GM19455 (cell line): ENCODE measurements at regions not wholly inside any gene's neighbourhood (a gene's known extent, or its start where the extent isn't known, plus 50 kb on each side); places are given as distances from the start of the nearest gene placed in this dataset.

Source experiments
- ATAC-seq: cut with Tn5 transposase; IDR thresholded peaks from one replicate; pipeline ENCODE4 v1.9.1; 2021; ENCODE audit not compliant: unreplicated experiment

GRCh38 chr1:209429611-209430010 lies 153.9 kb upstream of the CAMK1G start:
- ATAC-seq = no peak

- no peak for ATAC-seq
Measured at GRCh38 chr1:209430107-209430506, 153.4 kb upstream of the CAMK1G start.

- ATAC-seq = no peak
Measured at GRCh38 chr1:209430821-209431259, 152.7 kb upstream of the CAMK1G start.

GRCh38 chr1:209431402-209431801 lies 152.1 kb upstream of the CAMK1G start:
- ATAC-seq = no peak

GRCh38 chr1:209431813-209432442 lies 151.6 kb upstream of the CAMK1G start:
- ATAC-seq = no peak

GRCh38 chr1:209432443-209432825 lies 151.1 kb upstream of the CAMK1G start:
- ATAC-seq = no peak

GRCh38 chr1:209433649-209434031 lies 149.9 kb upstream of the CAMK1G start:
- no peak for ATAC-seq

DNA sequence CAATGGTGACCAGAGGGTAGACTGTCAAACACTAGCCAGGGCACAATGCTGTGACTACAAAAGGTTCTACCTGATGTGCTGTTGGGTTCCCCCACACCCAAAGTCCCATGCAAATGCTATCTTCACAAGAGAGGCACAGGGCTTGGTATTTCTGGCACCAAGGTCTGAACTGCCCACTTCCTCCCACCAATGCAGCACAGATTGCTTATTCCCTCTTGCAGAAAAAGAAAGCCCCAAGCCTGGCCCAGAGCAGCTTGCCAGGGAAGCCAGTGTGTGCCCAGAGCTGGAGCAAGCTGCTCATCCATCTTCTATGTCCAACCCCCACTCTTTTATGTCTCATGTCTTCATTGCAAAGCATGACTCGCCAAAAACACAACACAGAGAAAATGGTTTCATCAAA lies 149.4 kb upstream of the CAMK1G start:
- no peak for ATAC-seq

DNA sequence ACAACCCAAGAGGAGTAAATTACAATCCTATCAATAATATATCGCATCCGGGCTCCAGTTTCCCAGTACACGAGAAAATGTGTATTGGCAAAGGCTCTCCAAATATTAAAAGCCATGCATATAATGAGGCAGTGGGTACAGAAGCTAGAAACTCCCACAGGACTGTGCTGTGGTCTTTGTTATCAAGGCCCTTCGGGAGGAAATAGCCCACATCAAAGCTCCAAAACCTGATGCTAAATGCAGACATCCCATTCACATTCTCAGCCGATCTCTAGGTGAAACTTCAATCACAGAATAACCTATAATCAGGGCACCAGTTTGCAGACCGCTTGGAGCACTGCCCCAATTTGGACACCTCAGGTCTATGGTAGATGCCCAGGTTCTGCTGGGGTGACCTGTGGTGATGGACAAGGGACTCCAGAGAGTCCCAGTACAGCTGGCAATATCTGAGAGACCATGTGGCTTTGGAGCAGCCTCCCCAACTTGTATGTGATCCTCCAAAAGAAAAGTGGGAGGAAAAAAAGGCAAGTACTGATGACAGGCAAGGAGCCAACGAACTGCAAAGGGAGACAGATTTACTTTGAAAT lies 148.8 kb upstream of the CAMK1G start:
- ATAC-seq = no peak

DNA sequence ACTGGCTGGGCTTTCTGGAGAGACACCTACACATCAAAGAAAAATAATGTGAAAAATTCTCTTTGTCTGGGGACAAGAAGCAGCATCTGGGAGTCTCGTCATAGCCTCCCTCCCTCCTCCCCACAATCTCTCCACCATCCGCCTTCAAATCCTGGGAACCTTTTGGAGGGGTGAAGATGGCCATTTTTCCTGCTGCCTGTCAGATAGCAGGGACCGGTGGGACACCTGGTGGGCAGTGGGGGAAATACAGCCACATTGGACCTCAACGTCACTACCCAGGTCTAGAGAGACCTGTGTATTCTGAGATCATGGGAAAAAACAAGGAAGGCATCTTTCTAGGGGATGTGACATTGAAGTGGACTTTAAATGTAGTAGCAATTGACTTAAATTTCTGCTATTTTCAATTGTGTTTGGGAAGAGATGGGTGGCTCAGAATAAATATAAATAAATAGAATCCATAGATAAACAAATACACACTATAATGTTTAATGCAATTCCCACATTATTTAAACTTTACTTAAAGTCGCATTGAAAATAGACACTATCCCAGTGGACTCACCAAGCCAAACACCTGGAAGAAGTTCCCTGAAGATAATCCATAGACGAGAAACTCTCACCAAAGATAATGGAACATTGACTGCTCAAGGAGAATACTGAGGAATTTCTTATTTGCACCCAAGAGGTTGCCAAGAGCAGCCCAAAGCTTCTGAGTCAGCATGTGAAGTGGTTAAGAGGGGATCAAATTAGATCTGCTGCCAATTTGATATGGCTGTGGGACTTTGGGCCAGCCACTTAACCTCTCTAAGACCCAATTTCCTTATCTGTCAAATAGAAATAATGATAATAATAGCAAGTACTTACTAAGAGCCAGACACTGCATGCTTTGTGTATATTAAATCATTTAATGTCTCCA lies 147.6 kb upstream of the CAMK1G start:
- ATAC-seq = no peak

- no peak for ATAC-seq
Measured at GRCh38 chr1:209439828-209440227, 143.7 kb upstream of the CAMK1G start.

DNA sequence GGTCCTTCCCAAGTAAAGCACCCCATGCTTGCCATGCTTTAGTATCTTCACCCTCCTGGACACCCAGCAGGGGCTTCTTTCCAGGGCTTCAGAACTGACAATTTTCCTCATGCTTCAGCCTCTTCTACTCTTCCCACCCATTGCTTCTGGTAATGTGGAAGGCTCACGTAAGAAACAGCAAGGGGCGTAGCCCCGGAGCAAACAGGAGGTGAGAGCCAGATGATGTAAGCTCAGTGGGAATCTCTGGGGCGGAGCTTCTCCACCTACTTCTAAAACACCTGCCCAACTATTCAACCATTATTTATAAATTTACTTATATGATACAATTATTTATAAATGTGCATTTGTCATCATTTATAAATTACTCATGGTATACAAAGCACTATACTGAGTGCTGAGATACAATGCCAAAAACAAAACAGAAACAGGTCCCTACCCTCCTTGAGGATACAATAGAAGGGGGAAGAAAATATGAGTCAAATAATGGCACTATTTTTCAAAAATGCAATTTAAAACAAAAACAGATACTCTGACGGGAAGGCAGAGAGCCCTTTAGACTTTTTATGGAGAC lies 140.1 kb upstream of the CAMK1G start:
- no peak for ATAC-seq

DNA sequence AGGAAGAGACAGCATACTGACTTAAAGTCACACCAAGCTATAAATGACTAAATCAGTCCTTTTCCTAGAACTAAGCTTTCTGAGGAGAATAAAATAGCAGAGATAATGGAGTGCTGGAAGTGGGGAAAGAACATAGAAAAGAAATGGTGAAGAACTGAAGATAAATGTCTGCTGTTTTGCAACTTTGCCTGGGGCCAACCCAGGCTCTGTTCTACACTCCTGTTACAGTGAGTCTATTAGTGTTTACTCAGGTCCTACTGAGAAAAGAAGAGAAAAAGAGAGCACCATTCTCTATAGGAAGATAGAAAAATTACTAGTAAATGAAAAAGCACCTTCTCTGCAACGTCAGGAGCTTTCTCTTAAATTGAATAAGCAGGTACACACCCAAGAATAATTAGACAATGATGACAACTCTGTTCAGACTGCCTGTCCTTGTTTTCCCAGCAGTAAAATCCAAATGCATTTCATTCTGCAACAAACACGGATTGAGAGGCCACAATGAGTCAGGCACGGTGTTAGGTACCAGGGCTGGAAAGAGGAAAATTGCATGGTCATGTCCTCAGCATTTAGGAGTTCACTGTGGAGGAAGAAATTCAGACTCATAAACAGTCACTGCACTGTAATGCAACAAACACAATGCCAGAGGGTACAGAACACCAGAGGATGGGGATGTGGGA lies 139.4 kb upstream of the CAMK1G start:
- no peak for ATAC-seq

DNA sequence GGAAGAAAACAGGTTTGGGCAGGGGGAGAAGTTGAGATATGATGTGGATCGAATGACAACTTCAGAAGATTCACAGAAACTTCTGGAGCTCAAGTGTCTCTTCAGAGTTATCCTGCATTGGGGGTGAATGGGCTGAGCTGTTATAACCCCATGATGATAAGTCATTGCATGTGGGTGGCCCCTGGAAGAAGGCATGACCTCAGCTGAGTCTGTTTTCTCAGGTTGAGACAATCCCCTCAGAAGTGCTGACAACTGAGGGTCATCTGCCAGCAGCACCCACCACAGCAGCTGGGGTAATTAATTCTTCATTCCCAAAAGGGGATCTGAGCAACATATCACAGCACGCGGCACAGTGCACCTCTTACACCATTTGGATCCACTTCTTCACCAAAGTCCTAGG lies 138.6 kb upstream of the CAMK1G start:
- ATAC-seq = no peak

- no peak for ATAC-seq
Measured at GRCh38 chr1:209445576-209445975, 137.9 kb upstream of the CAMK1G start.

GRCh38 chr1:209446356-209446755 lies 137.2 kb upstream of the CAMK1G start:
- ATAC-seq = no peak

DNA sequence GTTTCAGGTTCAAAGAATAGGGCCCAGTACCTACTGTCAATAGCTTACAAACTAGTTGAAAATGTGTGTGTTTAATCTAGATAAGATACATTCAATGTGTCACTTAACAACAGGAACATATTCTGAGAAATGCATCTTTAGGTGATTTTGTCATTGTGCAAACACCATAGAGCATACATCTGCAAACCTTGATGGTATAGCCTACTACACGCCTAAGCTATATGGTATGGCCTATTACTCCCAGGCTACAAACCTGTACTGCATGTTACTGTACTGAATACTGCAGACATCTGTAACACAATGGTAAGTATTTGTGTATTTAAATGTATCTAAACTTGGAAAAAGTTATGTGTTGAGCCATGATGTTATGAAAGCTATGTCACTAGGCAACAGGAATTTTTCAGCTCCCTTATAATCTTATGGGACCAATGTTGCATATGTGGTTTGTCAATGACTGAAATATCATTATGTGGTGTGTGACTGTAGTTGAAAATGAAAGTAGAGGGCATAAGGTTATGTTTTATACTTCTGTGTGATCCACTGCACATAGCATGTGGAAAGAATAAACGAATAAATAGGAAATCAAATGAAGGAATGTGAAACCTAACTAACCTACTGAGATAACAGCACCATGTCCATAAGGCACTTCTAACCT lies 129.0 kb upstream of the CAMK1G start:
- ATAC-seq = no peak

DNA sequence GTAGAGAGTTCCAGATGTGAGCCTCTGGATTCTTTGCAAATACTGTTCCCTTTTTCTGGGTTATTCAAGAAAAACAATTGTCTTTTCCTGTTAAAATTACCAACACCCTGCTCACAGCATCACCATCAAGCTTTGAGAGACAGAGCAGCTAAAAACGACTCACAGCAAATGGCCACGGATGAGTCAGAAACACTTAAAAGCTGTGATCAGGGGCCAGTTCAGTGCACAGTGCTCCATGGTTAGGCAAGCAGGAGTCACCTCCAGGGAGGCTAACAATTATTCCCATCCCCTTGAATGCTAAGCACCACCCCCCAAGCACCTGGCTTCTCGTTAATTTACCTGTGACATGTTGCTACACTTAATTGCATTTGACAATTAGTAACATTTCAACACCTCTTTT lies 128.4 kb upstream of the CAMK1G start:
- no peak for ATAC-seq

- ATAC-seq = no peak
Measured at GRCh38 chr1:209455661-209456358, 127.7 kb upstream of the CAMK1G start.

DNA sequence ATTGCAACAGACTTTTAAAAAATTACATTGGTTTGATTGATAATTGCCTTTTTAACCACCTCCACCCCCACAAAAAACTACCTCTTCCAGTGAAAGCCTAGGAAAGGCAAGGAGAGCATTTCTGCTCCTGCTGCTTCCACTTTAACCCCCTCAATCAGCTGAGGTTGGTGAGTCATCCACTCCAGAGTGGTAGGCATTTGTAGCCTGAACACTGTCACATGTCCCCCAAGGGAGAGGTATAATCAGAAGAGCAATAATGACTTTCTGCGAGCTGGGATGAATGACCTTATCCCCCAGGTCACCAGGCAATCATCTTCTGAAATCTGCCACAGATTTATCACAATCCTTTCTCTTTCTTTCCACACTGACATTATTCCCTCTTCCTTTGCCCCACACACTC lies 126.6 kb upstream of the CAMK1G start:
- no peak for ATAC-seq
